ENCODE measurements at regions not wholly inside any gene's neighbourhood (a gene's known extent, or its start where the extent isn't known, plus 50 kb on each side); places are given as distances from the start of the nearest gene placed in this dataset.

GRCh38 chr2:122598784-122599183 lies 843.3 kb downstream of the TSN start:
- no CpG with 5 or more reads among the region's 1 CpG for WGBS (ENCODE audit: insufficient coverage)
- DNase-seq (ENCODE audit: low read depth in 4 of 6, low spot score in 6 of 6) = no peak
- H3K4me3 ChIP-seq (ENCODE audit: low read depth, low read length) = no peak overlapping the region
- no peaks in the 10 kb centered on the region for H3K4me1 ChIP-seq (ENCODE audit: control insufficient read depth, insufficient read depth, low read length)
- no peak overlapping the region for H3K27ac ChIP-seq (ENCODE audit: low read depth, low read length)
- no peaks in the 10 kb centered on the region for H3K9me3 ChIP-seq (ENCODE audit: control insufficient read depth, insufficient read depth, low read length)
- H3K27me3 ChIP-seq (ENCODE audit: control insufficient read depth, insufficient read depth, low read length) = no peaks in the 10 kb centered on the region
- no peaks in the 10 kb centered on the region for H3K36me3 ChIP-seq (ENCODE audit: control insufficient read depth, insufficient read depth, low read length)

- Histone ChIP-seq H3K4me3 (ENCODE audit: low read depth, low read length) (no peak overlapping the region), H3K27ac (ENCODE audit: low read depth, low read length) (no peak overlapping the region), H3K36me3 (ENCODE audit: control insufficient read depth, insufficient read depth, low read length) (no peaks in the 10 kb centered on the region), H3K9me3 (ENCODE audit: control insufficient read depth, insufficient read depth, low read length) (no peaks in the 10 kb centered on the region), H3K4me1 (ENCODE audit: control insufficient read depth, insufficient read depth, low read length) (no peaks in the 10 kb centered on the region), H3K27me3 (ENCODE audit: control insufficient read depth, insufficient read depth, low read length) (no peaks in the 10 kb centered on the region)
- 92% methylated on average over 2 of the region's 3 CpGs for WGBS (ENCODE audit: insufficient coverage)
- no peak for DNase-seq (ENCODE audit: low read depth in 4 of 6, low spot score in 6 of 6)
These were observed 855.6 kb downstream of the TSN start for GRCh38 chr2:122610948-122611609.

GRCh38 chr2:122622934-122623333 lies 867.5 kb downstream of the TSN start:
- WGBS (ENCODE audit: insufficient coverage) = 36% methylated on average over 2 of the region's 3 CpGs
- H3K4me1 ChIP-seq (ENCODE audit: control insufficient read depth, insufficient read depth, low read length) = no peaks in the 10 kb centered on the region
- no peak overlapping the region for H3K27ac ChIP-seq (ENCODE audit: low read depth, low read length)
- DNase-seq (ENCODE audit: low read depth in 4 of 6, low spot score in 6 of 6) = no peak
- H3K9me3 ChIP-seq (ENCODE audit: control insufficient read depth, insufficient read depth, low read length) = peaks cover 5% of the 10 kb centered on the region
- no peak overlapping the region for H3K4me3 ChIP-seq (ENCODE audit: low read depth, low read length)
- no peaks in the 10 kb centered on the region for H3K27me3 ChIP-seq (ENCODE audit: control insufficient read depth, insufficient read depth, low read length)
- no peaks in the 10 kb centered on the region for H3K36me3 ChIP-seq (ENCODE audit: control insufficient read depth, insufficient read depth, low read length)

- no peaks in the 10 kb centered on the region for H3K4me1 ChIP-seq (ENCODE audit: control insufficient read depth, insufficient read depth, low read length)
- no peaks in the 10 kb centered on the region for H3K36me3 ChIP-seq (ENCODE audit: control insufficient read depth, insufficient read depth, low read length)
- no peak overlapping the region for H3K4me3 ChIP-seq (ENCODE audit: low read depth, low read length)
- H3K27me3 ChIP-seq (ENCODE audit: control insufficient read depth, insufficient read depth, low read length) = no peaks in the 10 kb centered on the region
- H3K27ac ChIP-seq (ENCODE audit: low read depth, low read length) = no peak overlapping the region
- DNase-seq (ENCODE audit: low read depth in 4 of 6, low spot score in 6 of 6) = no peak
- WGBS (ENCODE audit: insufficient coverage) = 20% methylated on average over 1 of the region's 3 CpGs
- no peaks in the 10 kb centered on the region for H3K9me3 ChIP-seq (ENCODE audit: control insufficient read depth, insufficient read depth, low read length)
These were observed 871.9 kb downstream of the TSN start for GRCh38 chr2:122627388-122627787.

- H3K9me3 ChIP-seq (ENCODE audit: control insufficient read depth, insufficient read depth, low read length) = no peaks in the 10 kb centered on the region
- no peaks in the 10 kb centered on the region for H3K36me3 ChIP-seq (ENCODE audit: control insufficient read depth, insufficient read depth, low read length)
- peak in 2 of 6 donors; percentile 26 to 45 for DNase-seq (ENCODE audit: low read depth in 4 of 6, low spot score in 6 of 6)
- H3K27me3 ChIP-seq (ENCODE audit: control insufficient read depth, insufficient read depth, low read length) = no peaks in the 10 kb centered on the region
- WGBS (ENCODE audit: insufficient coverage) = no CpG with 5 or more reads among the region's 1 CpG
- H3K4me1 ChIP-seq (ENCODE audit: control insufficient read depth, insufficient read depth, low read length) = no peaks in the 10 kb centered on the region
- H3K4me3 ChIP-seq (ENCODE audit: low read depth, low read length) = no peak overlapping the region
- H3K27ac ChIP-seq (ENCODE audit: low read depth, low read length) = no peak overlapping the region
These were observed 878.8 kb downstream of the TSN start for GRCh38 chr2:122634256-122634655.

- peak in 1 of 6 donors; percentile 39 for DNase-seq (ENCODE audit: low read depth in 4 of 6, low spot score in 6 of 6)
- no CpG with 5 or more reads among the region's 2 CpGs for whole genome bisulfite sequencing (ENCODE audit: insufficient coverage)
- no peaks in the 10 kb centered on the region for H3K9me3 ChIP-seq (ENCODE audit: control insufficient read depth, insufficient read depth, low read length)
- H3K4me3 ChIP-seq (ENCODE audit: low read depth, low read length) = no peak overlapping the region
- no peaks in the 10 kb centered on the region for H3K36me3 ChIP-seq (ENCODE audit: control insufficient read depth, insufficient read depth, low read length)
- no peaks in the 10 kb centered on the region for H3K27me3 ChIP-seq (ENCODE audit: control insufficient read depth, insufficient read depth, low read length)
- no peaks in the 10 kb centered on the region for H3K4me1 ChIP-seq (ENCODE audit: control insufficient read depth, insufficient read depth, low read length)
- H3K27ac ChIP-seq (ENCODE audit: low read depth, low read length) = no peak overlapping the region
These were observed 879.5 kb downstream of the TSN start for GRCh38 chr2:122634920-122635319.

- Histone ChIP-seq H3K36me3 (ENCODE audit: control insufficient read depth, insufficient read depth, low read length) (no peaks in the 10 kb centered on the region), H3K27ac (ENCODE audit: low read depth, low read length) (no peak overlapping the region), H3K4me3 (ENCODE audit: low read depth, low read length) (no peak overlapping the region), H3K27me3 (ENCODE audit: control insufficient read depth, insufficient read depth, low read length) (no peaks in the 10 kb centered on the region), H3K4me1 (ENCODE audit: control insufficient read depth, insufficient read depth, low read length) (no peaks in the 10 kb centered on the region), H3K9me3 (ENCODE audit: control insufficient read depth, insufficient read depth, low read length) (no peaks in the 10 kb centered on the region)
- 0% methylated on average over 1 of the region's 1 CpG for WGBS (ENCODE audit: insufficient coverage)
- peak in 2 of 6 donors; percentile 10 to 29 for DNase-seq (ENCODE audit: low read depth in 4 of 6, low spot score in 6 of 6)
These were observed 880.2 kb downstream of the TSN start for GRCh38 chr2:122635686-122636085.

- no peaks in the 10 kb centered on the region for H3K4me1 ChIP-seq (ENCODE audit: control insufficient read depth, insufficient read depth, low read length)
- no peak overlapping the region for H3K4me3 ChIP-seq (ENCODE audit: low read depth, low read length)
- no peaks in the 10 kb centered on the region for H3K27me3 ChIP-seq (ENCODE audit: control insufficient read depth, insufficient read depth, low read length)
- H3K9me3 ChIP-seq (ENCODE audit: control insufficient read depth, insufficient read depth, low read length) = no peaks in the 10 kb centered on the region
- DNase-seq (ENCODE audit: low read depth in 4 of 6, low spot score in 6 of 6) = no peak
- H3K36me3 ChIP-seq (ENCODE audit: control insufficient read depth, insufficient read depth, low read length) = no peaks in the 10 kb centered on the region
- no peak overlapping the region for H3K27ac ChIP-seq (ENCODE audit: low read depth, low read length)
These were observed 880.6 kb downstream of the TSN start for GRCh38 chr2:122636097-122636496.

GRCh38 chr2:122639176-122639575 lies 883.7 kb downstream of the TSN start:
- H3K27me3 ChIP-seq (ENCODE audit: control insufficient read depth, insufficient read depth, low read length) = no peaks in the 10 kb centered on the region

GRCh38 chr2:122639711-122640110 lies 884.3 kb downstream of the TSN start:
- DNase-seq (ENCODE audit: low read depth in 4 of 6, low spot score in 6 of 6) = no peak
- no peaks in the 10 kb centered on the region for H3K4me1 ChIP-seq (ENCODE audit: control insufficient read depth, insufficient read depth, low read length)
- H3K27me3 ChIP-seq (ENCODE audit: control insufficient read depth, insufficient read depth, low read length) = no peaks in the 10 kb centered on the region
- no CpG with 5 or more reads among the region's 2 CpGs for WGBS (ENCODE audit: insufficient coverage)
- H3K9me3 ChIP-seq (ENCODE audit: control insufficient read depth, insufficient read depth, low read length) = no peaks in the 10 kb centered on the region
- no peak overlapping the region for H3K27ac ChIP-seq (ENCODE audit: low read depth, low read length)
- no peaks in the 10 kb centered on the region for H3K36me3 ChIP-seq (ENCODE audit: control insufficient read depth, insufficient read depth, low read length)
- H3K4me3 ChIP-seq (ENCODE audit: low read depth, low read length) = no peak overlapping the region

More at GRCh38 chr2:122639176-122639575, 883.7 kb downstream of the TSN start:
- 60% methylated on average over 1 of the region's 4 CpGs for WGBS (ENCODE audit: insufficient coverage)
- no peak overlapping the region for H3K4me3 ChIP-seq (ENCODE audit: low read depth, low read length)
- no peak overlapping the region for H3K27ac ChIP-seq (ENCODE audit: low read depth, low read length)
- no peak for DNase-seq (ENCODE audit: low read depth in 4 of 6, low spot score in 6 of 6)
- H3K4me1 ChIP-seq (ENCODE audit: control insufficient read depth, insufficient read depth, low read length) = no peaks in the 10 kb centered on the region
- no peaks in the 10 kb centered on the region for H3K36me3 ChIP-seq (ENCODE audit: control insufficient read depth, insufficient read depth, low read length)
- H3K9me3 ChIP-seq (ENCODE audit: control insufficient read depth, insufficient read depth, low read length) = no peaks in the 10 kb centered on the region

Measured in spinal cord (tissue), 9 donors.